Activated naive CD4-positive, alpha-beta T cell treated with anti-CD3 and anti-CD28 coated beads for 36 hours (primary cell): ENCODE measurements at regions not wholly inside any gene's neighbourhood (a gene's known extent, or its start where the extent isn't known, plus 50 kb on each side); places are given as distances from the start of the nearest gene placed in this dataset.

ENCODE experiments used
- CTCF ChIA-PET: fragments of 350-600 bp; sonication (Branson Sonifier 250); formaldehyde crosslinking; loops from one replicate; lab custom pipeline; 2021; ENCODE audit warnings: antibody characterized with exemption; lab: Charles Lee
- DNase-seq: peaks from one replicate; pipeline ENCODE4 v3.0.0-alpha.2; 2020
- H3K27ac Mint-ChIP-seq: one replicate; pipeline ENCODE4 v1.8.0; 2021; ENCODE audit warnings: mild to moderate bottlenecking, mixed read lengths
- H3K27me3 Mint-ChIP-seq: one replicate; pipeline ENCODE4 v1.8.0; 2021; ENCODE audit warnings: low read depth, mixed read lengths
- H3K36me3 Mint-ChIP-seq: one replicate; pipeline ENCODE4 v1.8.0; 2021; ENCODE audit warnings: low read depth, mixed read lengths
- H3K4me1 Mint-ChIP-seq: one replicate; pipeline ENCODE4 v1.8.0; 2021; ENCODE audit warnings: low read depth, mixed read lengths
- H3K4me3 Mint-ChIP-seq: one replicate; pipeline ENCODE4 v1.8.0; 2021; ENCODE audit warnings: mild to moderate bottlenecking, moderate library complexity, mixed read lengths
- H3K9me3 Mint-ChIP-seq: one replicate; pipeline ENCODE4 v1.8.0; 2021; ENCODE audit warnings: mixed read lengths
- intact Hi-C: fragments of 100-400 bp; cut with micrococcal nuclease; formaldehyde crosslinking; loops from one replicate; pipeline ENCODE4 v1.15.1; 2023

GRCh38 chr2:222146488-222146887 is 152.3 kb downstream of the PAX3 start:
- CTCF ChIA-PET: no interaction called here
- Mint-ChIP-seq H3K27me3 (no peaks in the 10 kb centered on the region), H3K4me1 (no peaks in the 10 kb centered on the region), H3K9me3 (peaks cover 8% of the 10 kb centered on the region), H3K36me3 (no peaks in the 10 kb centered on the region), H3K4me3 (no peak overlapping the region), H3K27ac (no peak overlapping the region)
- no peak for DNase-seq
- intact Hi-C loops: no loop called here

GRCh38 chr2:222142027-222142426 is 156.8 kb downstream of the PAX3 start:
- no peaks in the 10 kb centered on the region for H3K4me1 Mint-ChIP-seq
- no peak for DNase-seq
- H3K4me3 Mint-ChIP-seq: no peak overlapping the region
- no peak overlapping the region for H3K27ac Mint-ChIP-seq
- peaks cover 3% of the 10 kb centered on the region for H3K9me3 Mint-ChIP-seq
- intact Hi-C loops: no loop called here
- CTCF ChIA-PET: no interaction called here
- no peaks in the 10 kb centered on the region for H3K27me3 Mint-ChIP-seq
- H3K36me3 Mint-ChIP-seq: no peaks in the 10 kb centered on the region

- intact Hi-C loops: no loop called here
- CTCF ChIA-PET: no interaction called here
- H3K4me3 Mint-ChIP-seq: no peak overlapping the region
Measured at GRCh38 chr2:222136106-222136630, 162.6 kb downstream of the PAX3 start.

GRCh38 chr2:222134654-222135053 is 164.1 kb downstream of the PAX3 start:
- no peaks in the 10 kb centered on the region for H3K36me3 Mint-ChIP-seq
- H3K4me3 Mint-ChIP-seq: no peak overlapping the region
- CTCF ChIA-PET: no interaction called here
- intact Hi-C loops: no loop called here
- H3K27ac Mint-ChIP-seq: no peak overlapping the region
- no peaks in the 10 kb centered on the region for H3K4me1 Mint-ChIP-seq
- no peaks in the 10 kb centered on the region for H3K27me3 Mint-ChIP-seq
- DNase-seq: no peak
- H3K9me3 Mint-ChIP-seq: peaks cover 9% of the 10 kb centered on the region

More at GRCh38 chr2:222136106-222136630, 162.6 kb downstream of the PAX3 start:
- Mint-ChIP-seq H3K27me3 (no peaks in the 10 kb centered on the region), H3K4me1 (no peaks in the 10 kb centered on the region), H3K36me3 (no peaks in the 10 kb centered on the region), H3K27ac (no peak overlapping the region), H3K9me3 (peaks cover 9% of the 10 kb centered on the region)
- no peak for DNase-seq

GRCh38 chr2:222133897-222134296 is 164.9 kb downstream of the PAX3 start:
- CTCF ChIA-PET: no interaction called here
- Mint-ChIP-seq H3K27me3 (no peaks in the 10 kb centered on the region), H3K9me3 (peaks cover 9% of the 10 kb centered on the region), H3K4me1 (no peaks in the 10 kb centered on the region), H3K4me3 (no peak overlapping the region), H3K27ac (no peak overlapping the region), H3K36me3 (no peaks in the 10 kb centered on the region)
- intact Hi-C loops: no loop called here
- DNase-seq: no peak

GRCh38 chr2:222130855-222131254 is 167.9 kb downstream of the PAX3 start:
- CTCF ChIA-PET: no interaction called here
- no peaks in the 10 kb centered on the region for H3K9me3 Mint-ChIP-seq
- DNase-seq: no peak
- no peaks in the 10 kb centered on the region for H3K27me3 Mint-ChIP-seq
- H3K4me1 Mint-ChIP-seq: no peaks in the 10 kb centered on the region
- intact Hi-C loops: no loop called here
- no peak overlapping the region for H3K27ac Mint-ChIP-seq
- no peaks in the 10 kb centered on the region for H3K36me3 Mint-ChIP-seq
- no peak overlapping the region for H3K4me3 Mint-ChIP-seq

- no peaks in the 10 kb centered on the region for H3K4me1 Mint-ChIP-seq
- CTCF ChIA-PET: no interaction called here
- no peak for DNase-seq
- no peak overlapping the region for H3K27ac Mint-ChIP-seq
- no peaks in the 10 kb centered on the region for H3K9me3 Mint-ChIP-seq
- H3K36me3 Mint-ChIP-seq: no peaks in the 10 kb centered on the region
- no peaks in the 10 kb centered on the region for H3K27me3 Mint-ChIP-seq
- H3K4me3 Mint-ChIP-seq: no peak overlapping the region
- intact Hi-C loops: no loop called here
Measured at GRCh38 chr2:222127660-222128059, 171.1 kb downstream of the PAX3 start.

GRCh38 chr2:222120933-222121332 is 177.9 kb downstream of the PAX3 start:
- H3K36me3 Mint-ChIP-seq: no peaks in the 10 kb centered on the region
- H3K9me3 Mint-ChIP-seq: no peaks in the 10 kb centered on the region
- CTCF ChIA-PET: no interaction called here
- H3K27me3 Mint-ChIP-seq: peaks cover 2% of the 10 kb centered on the region
- H3K4me3 Mint-ChIP-seq: no peak overlapping the region
- no peak for DNase-seq
- H3K4me1 Mint-ChIP-seq: no peaks in the 10 kb centered on the region
- intact Hi-C loops: no loop called here
- no peak overlapping the region for H3K27ac Mint-ChIP-seq

- no peaks in the 10 kb centered on the region for H3K36me3 Mint-ChIP-seq
- CTCF ChIA-PET: no interaction called here
- intact Hi-C loops: no loop called here
- H3K27ac Mint-ChIP-seq: no peak overlapping the region
- no peaks in the 10 kb centered on the region for H3K4me1 Mint-ChIP-seq
- no peak overlapping the region for H3K4me3 Mint-ChIP-seq
- H3K9me3 Mint-ChIP-seq: no peaks in the 10 kb centered on the region
- no peak for DNase-seq
- peaks cover 2% of the 10 kb centered on the region for H3K27me3 Mint-ChIP-seq
Measured at GRCh38 chr2:222115296-222115695, 183.5 kb downstream of the PAX3 start.

- intact Hi-C loops: no loop called here
- no peak for DNase-seq
- Mint-ChIP-seq H3K27ac (no peak overlapping the region), H3K4me1 (no peaks in the 10 kb centered on the region), H3K4me3 (no peak overlapping the region), H3K9me3 (peaks cover 2% of the 10 kb centered on the region), H3K36me3 (no peaks in the 10 kb centered on the region), H3K27me3 (no peaks in the 10 kb centered on the region)
- CTCF ChIA-PET: no interaction called here
Measured at GRCh38 chr2:222108957-222109585, 189.7 kb downstream of the PAX3 start.

- Mint-ChIP-seq H3K4me1 (no peaks in the 10 kb centered on the region), H3K36me3 (no peaks in the 10 kb centered on the region), H3K27ac (no peak overlapping the region), H3K27me3 (no peaks in the 10 kb centered on the region), H3K4me3 (no peak overlapping the region), H3K9me3 (peaks cover 2% of the 10 kb centered on the region)
- CTCF ChIA-PET: no interaction called here
- intact Hi-C loops: no loop called here
- DNase-seq: no peak
Measured at GRCh38 chr2:222108497-222108896, 190.3 kb downstream of the PAX3 start.

GRCh38 chr2:222105046-222105445 is 193.8 kb downstream of the PAX3 start:
- H3K4me3 Mint-ChIP-seq: no peak overlapping the region
- no peaks in the 10 kb centered on the region for H3K27me3 Mint-ChIP-seq
- H3K9me3 Mint-ChIP-seq: no peaks in the 10 kb centered on the region
- no peaks in the 10 kb centered on the region for H3K36me3 Mint-ChIP-seq
- DNase-seq: no peak
- CTCF ChIA-PET: no interaction called here
- no peaks in the 10 kb centered on the region for H3K4me1 Mint-ChIP-seq
- H3K27ac Mint-ChIP-seq: no peak overlapping the region
- intact Hi-C loops: no loop called here

- no peak for DNase-seq
- CTCF ChIA-PET: interaction anchor here (0.6 kb wide), 1 partner anchor 139 kb away, joined by 4 read pairs; no protein-coding TSS in a partner anchor
- H3K27ac Mint-ChIP-seq: no peak overlapping the region
- no peaks in the 10 kb centered on the region for H3K36me3 Mint-ChIP-seq
- H3K4me1 Mint-ChIP-seq: no peaks in the 10 kb centered on the region
- H3K27me3 Mint-ChIP-seq: peaks cover 3% of the 10 kb centered on the region
- H3K9me3 Mint-ChIP-seq: no peaks in the 10 kb centered on the region
- H3K4me3 Mint-ChIP-seq: no peak overlapping the region
- intact Hi-C loops: no loop called here
Measured at GRCh38 chr2:222102575-222103349, 196.0 kb downstream of the PAX3 start.
